ENCODE measurements at regions not wholly inside any gene's neighbourhood (a gene's known extent, or its start where the extent isn't known, plus 50 kb on each side); places are given as distances from the start of the nearest gene placed in this dataset.

GRCh38 chr15:52862677-52863076 lies 72.5 kb upstream of the ONECUT1 start:
- no peak for DNase-seq

DNA sequence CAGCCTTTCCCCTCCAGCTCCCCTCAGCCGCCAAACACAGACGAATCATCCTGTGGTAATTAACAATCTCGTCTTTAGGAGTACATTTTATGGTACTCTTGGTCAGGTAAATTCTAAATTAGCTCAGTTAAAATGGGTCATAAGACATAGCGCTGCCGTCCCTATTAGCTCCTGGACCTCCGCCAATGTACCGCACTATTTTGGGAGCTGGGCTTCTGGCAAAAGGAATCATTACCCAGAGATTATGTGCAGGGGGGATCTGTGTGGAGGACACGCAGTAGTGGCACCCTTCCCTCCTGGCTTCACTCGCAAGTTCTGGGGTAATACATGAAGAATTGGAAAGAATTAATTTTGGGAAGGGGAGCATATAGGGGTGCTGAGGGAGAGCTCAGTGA lies 68.6 kb upstream of the ONECUT1 start:
- no peak for DNase-seq

- no peak for DNase-seq
Observed at GRCh38 chr15:52857937-52858781, 68.0 kb upstream of the ONECUT1 start.

GRCh38 chr15:52857471-52857870 lies 67.3 kb upstream of the ONECUT1 start:
- DNase-seq = no peak

GRCh38 chr15:52856286-52856685 lies 66.2 kb upstream of the ONECUT1 start:
- no peak for DNase-seq

DNA sequence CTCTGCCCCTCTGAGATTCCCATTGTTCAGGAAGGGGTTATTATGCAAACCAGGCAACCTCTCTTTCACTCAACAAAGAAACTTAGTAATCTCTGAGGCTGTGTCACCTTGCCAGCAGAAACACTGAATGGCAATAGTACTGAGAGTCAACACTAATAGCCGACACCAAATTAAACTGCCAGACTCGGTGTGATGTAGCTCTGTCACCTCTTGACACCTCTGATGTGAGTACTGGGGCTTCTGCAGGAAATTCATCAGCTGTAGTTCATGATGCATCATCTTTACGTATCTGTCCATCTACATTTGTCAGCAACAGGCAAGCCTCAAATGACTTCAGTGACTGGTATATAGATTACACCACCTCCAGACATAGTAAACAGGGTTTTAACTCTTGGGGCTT lies 65.0 kb upstream of the ONECUT1 start:
- DNase-seq = no peak

- no peak for DNase-seq
Observed at GRCh38 chr15:52844823-52845222, 54.7 kb upstream of the ONECUT1 start.

Data from NCI-H187 treated with DMSO at 0.1 percent for 48 hours (cell line).